HUES6 (cell line): ENCODE measurements at regions not wholly inside any gene's neighbourhood (a gene's known extent, or its start where the extent isn't known, plus 50 kb on each side); places are given as distances from the start of the nearest gene placed in this dataset.
"Not testable (repeated sequence)": the region's sequence is repeated elsewhere in the genome, so short reads cannot be mapped to it uniquely, and the experiment has no call there.

ENCODE experiments used
- H3K27ac ChIP-seq: 2 replicates; pipeline ENCODE4 v1.7.0; 2013; ENCODE audit warnings: low read depth, mild to moderate bottlenecking, low read length, inconsistent platforms
- H3K27me3 ChIP-seq: 2 replicates; pipeline ENCODE4 v1.6.1; 2013; ENCODE audit warnings: low read length; ENCODE audit not compliant: control insufficient read depth, insufficient read depth
- H3K36me3 ChIP-seq: 2 replicates; pipeline ENCODE4 v1.6.1; 2013; ENCODE audit warnings: low read length; ENCODE audit not compliant: control insufficient read depth, insufficient read depth
- H3K4me1 ChIP-seq: 2 replicates; pipeline ENCODE4 v1.6.1; 2013; ENCODE audit warnings: low read length; ENCODE audit not compliant: control insufficient read depth, insufficient read depth
- H3K4me3 ChIP-seq: 2 replicates; pipeline ENCODE4 v1.5.1; 2013; ENCODE audit warnings: low read depth, low read length
- H3K9ac ChIP-seq: one replicate; pipeline ENCODE4 v1.6.1; 2013; ENCODE audit warnings: mild to moderate bottlenecking, low read length
- H3K9me3 ChIP-seq: 2 replicates; pipeline ENCODE4 v1.6.1; 2013; ENCODE audit warnings: low read depth, low read length; ENCODE audit not compliant: control insufficient read depth, insufficient read depth

DNA sequence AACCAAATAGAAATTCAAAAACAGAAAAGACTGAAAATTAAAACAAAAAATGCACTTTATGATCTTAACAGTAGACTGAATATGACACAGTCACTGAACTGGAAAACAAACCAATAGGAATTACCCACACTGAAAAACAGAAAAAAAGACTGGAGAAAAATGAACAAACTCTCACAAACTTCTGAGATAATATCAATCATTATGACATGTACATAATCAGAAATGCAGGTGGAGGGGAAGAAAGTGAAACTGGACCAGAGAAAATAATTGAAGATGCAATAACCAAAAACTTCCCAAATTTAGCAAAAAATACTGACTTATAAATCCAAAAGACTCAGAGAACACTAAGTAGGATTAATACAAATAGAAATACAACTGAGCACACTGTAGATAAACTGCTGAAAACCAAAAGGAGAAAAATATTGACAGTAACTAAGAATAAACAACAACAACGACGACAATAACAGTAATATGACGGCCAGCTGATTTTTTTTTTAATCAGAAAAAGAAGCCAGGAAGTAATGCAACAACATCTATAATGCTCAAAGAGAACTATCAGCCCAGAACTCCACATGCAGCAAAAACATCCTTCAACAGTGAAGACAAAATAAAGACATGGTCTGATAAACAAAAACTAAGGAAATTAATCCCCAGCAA is 108.1 kb downstream of the ZFAND4 start:
- Histone ChIP-seq H3K9me3 (no peaks in the 10 kb centered on the region; the same call in 1 of the 2 replicates), H3K9ac (no peak overlapping the region), H3K27ac (no peak overlapping the region), H3K36me3 (no peaks in the 10 kb centered on the region), H3K4me3 (no peak overlapping the region), H3K4me1 (peaks cover 3% of the 10 kb centered on the region; the same call in 1 of the 2 replicates), H3K27me3 (no peaks in the 10 kb centered on the region)

DNA sequence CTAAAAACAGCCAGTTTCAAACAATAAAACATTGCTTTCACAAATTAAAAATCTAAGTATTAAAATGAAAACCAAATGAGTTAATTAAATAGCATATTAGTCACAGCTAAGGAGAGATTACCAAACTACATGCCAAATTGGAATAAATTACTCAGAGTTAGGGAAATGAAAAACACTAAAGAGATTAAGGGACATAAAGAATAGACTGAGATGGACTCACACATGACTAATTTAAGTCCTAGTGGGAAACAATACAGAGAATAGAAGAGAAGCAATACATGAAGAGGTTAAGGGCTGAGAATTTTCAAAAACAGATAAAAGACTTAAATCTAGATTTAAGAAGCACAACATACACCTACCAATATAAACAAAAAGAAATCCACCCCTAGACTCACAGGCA is 110.6 kb downstream of the ZFAND4 start:
- Histone ChIP-seq H3K9ac (no peak overlapping the region), H3K9me3 (no peaks in the 10 kb centered on the region; the same call in 1 of the 2 replicates), H3K27ac (no peak overlapping the region), H3K4me1 (peaks cover 19% of the 10 kb centered on the region), H3K36me3 (no peaks in the 10 kb centered on the region), H3K4me3 (no peak overlapping the region), H3K27me3 (no peaks in the 10 kb centered on the region)

DNA sequence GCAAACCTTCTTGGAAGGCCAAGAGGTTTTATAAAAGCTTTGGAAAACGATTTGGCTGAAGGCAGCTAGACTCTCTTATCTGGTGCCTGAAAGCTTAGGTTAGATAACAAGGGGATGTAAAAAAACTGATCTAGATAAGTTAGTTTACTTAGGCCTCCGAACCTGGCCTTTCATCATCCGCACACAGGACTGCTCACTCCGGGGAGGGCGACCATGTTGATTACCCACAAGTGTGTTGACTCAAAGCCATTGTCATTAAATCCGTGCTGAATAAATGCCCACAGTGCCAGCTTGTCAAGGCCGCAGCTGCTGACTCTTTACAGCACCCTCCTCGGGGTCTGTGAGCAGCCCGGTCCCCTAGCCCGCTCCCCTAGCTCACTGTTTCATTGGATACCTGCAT is 112.3 kb downstream of the ZFAND4 start:
- no peak overlapping the region; the same call in 1 of the 2 replicates for H3K4me3 ChIP-seq
- H3K27ac ChIP-seq: no peak overlapping the region; the same call in 1 of the 2 replicates
- H3K9ac ChIP-seq: peak overlapping the region; percentile 54
- H3K27me3 ChIP-seq: no peaks in the 10 kb centered on the region
- H3K4me1 ChIP-seq: peaks cover 19% of the 10 kb centered on the region
- H3K9me3 ChIP-seq: no peaks in the 10 kb centered on the region; the same call in 1 of the 2 replicates
- no peaks in the 10 kb centered on the region for H3K36me3 ChIP-seq

DNA sequence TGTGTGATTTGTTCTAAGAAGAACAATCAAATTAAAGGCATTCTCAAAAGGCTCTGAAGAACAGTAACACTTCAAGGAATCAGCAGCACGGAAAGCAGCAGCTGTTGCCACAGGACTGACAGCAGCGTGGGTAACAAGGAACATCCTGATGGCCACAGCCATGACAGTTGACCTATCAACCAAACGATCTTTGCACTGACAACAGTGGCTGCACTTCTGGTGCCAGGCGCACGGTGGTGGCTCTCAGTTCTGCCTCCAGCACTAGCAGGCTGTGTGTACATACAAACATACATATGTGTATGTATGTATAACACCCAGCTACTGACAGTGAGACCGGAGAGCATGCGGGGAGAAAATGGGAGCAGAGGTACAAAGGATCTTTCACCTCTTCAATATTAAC is 114.1 kb downstream of the ZFAND4 start:
- Histone ChIP-seq H3K4me3 (no peak overlapping the region), H3K27me3 (no peaks in the 10 kb centered on the region), H3K36me3 (no peaks in the 10 kb centered on the region), H3K4me1 (peaks cover 19% of the 10 kb centered on the region), H3K9ac (no peak overlapping the region), H3K27ac (no peak overlapping the region), H3K9me3 (no peaks in the 10 kb centered on the region; the same call in 1 of the 2 replicates)

DNA sequence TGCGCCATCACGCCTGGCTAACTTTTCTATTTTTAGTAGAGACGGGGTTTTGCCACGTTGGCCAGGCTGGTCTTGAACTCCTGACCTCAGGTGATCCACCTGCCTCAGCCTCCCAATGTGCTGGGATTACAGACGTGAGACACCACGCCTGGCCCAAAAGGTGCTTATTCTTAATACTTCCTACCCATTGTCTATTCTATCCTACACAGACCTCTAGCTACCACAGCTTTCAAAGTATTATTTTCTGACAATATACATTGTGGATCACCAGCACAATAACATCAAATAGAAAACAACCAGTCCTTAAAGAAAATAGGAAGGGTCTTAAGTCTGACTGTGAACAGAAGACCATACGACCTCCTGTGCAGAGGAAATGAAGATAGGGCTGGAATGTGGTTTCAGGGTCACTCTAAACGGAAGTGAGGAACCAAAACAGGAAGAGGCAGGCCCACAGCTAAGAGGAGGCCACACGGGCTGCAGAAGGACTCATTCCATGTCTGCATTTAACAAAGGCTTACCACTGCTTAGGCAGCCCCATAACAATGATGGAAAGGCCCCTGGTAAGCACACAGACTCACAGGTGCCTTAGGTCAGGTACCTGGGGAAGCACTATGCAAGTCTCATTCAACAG is 115.2 kb downstream of the ZFAND4 start:
- Histone ChIP-seq H3K36me3 (no peaks in the 10 kb centered on the region), H3K9ac (no peak overlapping the region), H3K27ac (no peak overlapping the region), H3K27me3 (no peaks in the 10 kb centered on the region), H3K4me3 (no peak overlapping the region), H3K9me3 (no peaks in the 10 kb centered on the region; the same call in 1 of the 2 replicates), H3K4me1 (peaks cover 19% of the 10 kb centered on the region)

DNA sequence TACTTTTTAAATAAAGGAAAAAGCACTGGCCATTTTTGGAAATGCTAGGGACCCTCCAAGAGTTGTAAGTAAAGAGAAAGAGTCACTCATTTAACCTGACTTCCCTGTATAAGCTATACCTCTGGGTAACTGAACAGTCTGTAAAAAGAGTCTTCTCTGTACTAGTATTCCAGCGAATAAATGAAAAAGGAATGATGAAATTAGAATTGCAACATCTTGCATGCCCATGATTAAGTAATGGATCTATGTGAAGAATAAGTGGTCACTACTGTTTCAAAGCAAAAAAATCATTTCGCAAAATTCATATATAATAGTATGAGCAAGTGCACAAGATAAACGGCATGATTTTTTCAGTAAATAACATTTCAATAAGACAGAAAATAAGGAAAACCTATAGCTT is 116.8 kb downstream of the ZFAND4 start:
- Histone ChIP-seq H3K4me3 (no peak overlapping the region), H3K4me1 (peaks cover 19% of the 10 kb centered on the region), H3K27me3 (no peaks in the 10 kb centered on the region), H3K9ac (no peak overlapping the region), H3K36me3 (no peaks in the 10 kb centered on the region), H3K9me3 (no peaks in the 10 kb centered on the region; the same call in 1 of the 2 replicates), H3K27ac (no peak overlapping the region)

DNA sequence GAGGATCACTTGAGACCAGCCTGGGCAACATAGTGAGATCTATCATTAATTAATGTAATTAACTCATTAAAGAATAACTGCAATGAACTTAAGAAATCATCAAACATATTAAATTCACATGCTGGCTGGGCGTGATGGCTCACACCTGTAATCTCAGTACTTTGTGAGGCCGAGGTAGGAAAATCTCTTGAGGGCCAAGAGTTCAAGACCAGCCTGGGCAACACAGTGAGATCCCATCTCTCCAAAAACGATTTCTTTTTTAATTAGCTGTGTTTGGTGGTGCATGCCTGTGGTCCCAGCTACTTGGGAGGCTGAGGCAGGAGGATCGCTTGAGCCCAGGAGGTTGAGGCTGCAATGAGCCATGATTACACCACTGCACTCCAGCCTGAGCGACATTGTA is 117.2 kb downstream of the ZFAND4 start:
- H3K9ac ChIP-seq, H3K9me3 ChIP-seq: not testable (repeated sequence)

DNA sequence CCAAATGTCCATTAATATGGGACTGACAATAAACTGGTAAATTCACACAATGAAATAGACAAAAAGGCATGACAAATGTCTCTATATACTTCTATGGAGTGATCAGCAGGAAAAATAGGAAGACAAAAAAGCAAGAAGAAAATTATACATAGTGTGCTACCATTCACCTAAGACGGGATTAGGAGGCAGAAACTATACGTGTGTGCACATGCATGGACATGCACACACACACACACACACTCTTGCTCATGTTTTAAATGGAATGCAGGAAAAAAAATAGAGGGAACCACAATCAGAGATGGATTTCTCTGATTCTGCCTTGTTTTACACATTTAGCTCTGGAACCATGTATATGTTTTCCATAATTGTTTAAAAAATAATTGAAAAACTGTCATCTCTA is 119.0 kb downstream of the ZFAND4 start:
- Histone ChIP-seq H3K36me3 (no peaks in the 10 kb centered on the region), H3K27ac (no peak overlapping the region), H3K4me1 (peaks cover 16% of the 10 kb centered on the region), H3K4me3 (no peak overlapping the region), H3K9me3 (no peaks in the 10 kb centered on the region), H3K27me3 (no peaks in the 10 kb centered on the region), H3K9ac (no peak overlapping the region)

More for the DNA sequence above, 117.2 kb downstream of the ZFAND4 start:
- H3K36me3 ChIP-seq, H3K27ac ChIP-seq, H3K4me3 ChIP-seq, H3K27me3 ChIP-seq: not testable (repeated sequence)
- peaks cover 16% of the 10 kb centered on the region for H3K4me1 ChIP-seq

DNA sequence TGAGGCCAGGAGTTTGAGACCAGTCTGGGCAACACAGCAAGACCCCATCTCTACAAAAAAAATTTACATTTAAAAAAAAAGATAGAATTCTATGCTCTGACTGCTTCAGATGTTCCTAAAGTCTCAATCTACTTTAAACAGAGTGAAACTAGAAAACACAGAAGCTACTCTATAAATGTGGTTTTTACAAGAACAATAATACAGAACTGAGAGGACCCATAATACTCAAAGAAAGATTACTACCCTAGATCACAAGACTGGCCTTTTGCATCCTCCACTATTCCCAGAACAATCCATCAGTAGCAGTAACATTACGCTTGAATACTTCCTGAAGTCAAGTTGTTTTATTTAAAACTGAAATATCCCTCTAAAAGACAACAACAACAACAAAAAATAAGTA is 119.4 kb downstream of the ZFAND4 start:
- Histone ChIP-seq H3K27ac (no peak overlapping the region), H3K9ac (no peak overlapping the region), H3K4me1 (peaks cover 11% of the 10 kb centered on the region), H3K4me3 (no peak overlapping the region), H3K27me3 (no peaks in the 10 kb centered on the region), H3K36me3 (no peaks in the 10 kb centered on the region), H3K9me3 (no peaks in the 10 kb centered on the region)

DNA sequence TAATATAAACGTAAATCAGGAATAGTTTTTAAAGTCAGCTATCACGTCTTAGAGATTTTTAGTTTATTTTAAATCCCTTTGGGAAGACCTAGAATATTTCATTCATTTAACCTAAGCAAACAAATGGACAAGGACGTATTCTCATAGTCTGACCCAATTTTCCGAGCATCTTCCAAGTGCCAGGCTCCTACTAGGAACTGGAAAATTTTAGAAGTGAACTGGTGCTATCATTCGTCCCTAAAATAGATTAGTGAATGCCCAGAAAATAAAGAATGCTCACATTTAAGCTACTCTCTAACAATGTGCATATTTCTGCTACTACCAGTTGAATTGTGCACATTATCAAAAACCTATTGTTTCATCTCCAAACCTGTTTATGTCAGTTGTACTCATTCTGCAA is 120.1 kb downstream of the ZFAND4 start:
- Histone ChIP-seq H3K27ac (no peak overlapping the region), H3K27me3 (no peaks in the 10 kb centered on the region), H3K36me3 (no peaks in the 10 kb centered on the region), H3K4me1 (peaks cover 5% of the 10 kb centered on the region), H3K4me3 (no peak overlapping the region), H3K9ac (no peak overlapping the region), H3K9me3 (no peaks in the 10 kb centered on the region)

DNA sequence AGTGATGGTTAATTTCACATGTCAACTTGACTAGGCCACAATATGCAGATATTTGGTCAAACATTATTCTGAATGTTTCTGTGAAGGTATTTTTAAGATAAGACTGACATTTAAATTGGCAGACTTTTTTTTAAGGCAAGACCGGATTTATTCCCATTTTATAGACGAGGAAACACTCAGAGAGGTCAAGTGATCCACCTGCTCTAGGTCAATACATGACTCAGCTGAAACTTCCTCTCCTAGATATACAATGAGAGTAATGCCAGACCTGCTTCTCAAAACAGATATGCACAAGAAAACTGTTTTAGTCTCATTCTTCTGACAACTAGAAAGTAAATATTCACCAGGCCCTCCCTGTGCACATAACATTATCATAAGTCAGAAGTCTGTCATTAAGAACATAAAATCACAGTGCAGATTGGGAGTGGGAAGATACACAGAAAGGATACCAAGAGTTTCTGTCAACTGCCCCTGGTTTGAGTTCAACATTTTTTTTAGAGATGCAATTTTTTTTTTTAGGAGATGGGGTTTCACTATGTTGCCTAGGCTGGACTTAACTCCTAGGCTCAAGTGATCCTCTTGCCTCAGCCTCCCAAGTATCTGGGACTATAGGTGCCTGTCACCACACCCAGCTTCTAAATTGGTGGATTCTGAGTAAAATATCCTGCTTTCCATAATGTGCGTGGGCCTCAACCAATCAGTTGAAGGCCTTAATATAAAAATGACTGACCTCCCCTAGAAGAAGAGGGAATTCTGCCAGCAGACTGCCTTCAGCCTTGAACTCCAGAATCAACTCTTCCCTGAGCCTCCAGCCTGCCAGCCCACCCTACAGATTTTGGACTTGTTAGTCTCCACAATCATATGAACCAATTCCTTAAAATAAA is 121.4 kb downstream of the ZFAND4 start:
- Histone ChIP-seq H3K9me3 (no peaks in the 10 kb centered on the region), H3K36me3 (no peaks in the 10 kb centered on the region), H3K4me1 (no peaks in the 10 kb centered on the region), H3K9ac (no peak overlapping the region), H3K4me3 (no peak overlapping the region), H3K27me3 (no peaks in the 10 kb centered on the region), H3K27ac (no peak overlapping the region)
